Left lung (tissue), 4 donors: ENCODE measurements at regions not wholly inside any gene's neighbourhood (a gene's known extent, or its start where the extent isn't known, plus 50 kb on each side); places are given as distances from the start of the nearest gene placed in this dataset.
"Not testable (repeated sequence)": the region's sequence is repeated elsewhere in the genome, so short reads cannot be mapped to it uniquely, and the experiment has no call there.

ENCODE experiments used
- ATAC-seq: fragments of 200-7000 bp; cut with Tn5 transposase; one replicate; pipeline ENCODE4 v1.9.1; 2020; ENCODE audit warnings: moderate library complexity
- DNase-seq, 4 donors: peaks; one replicate each; pipeline ENCODE4 v3.0.0-alpha.2; 2013 to 2020
- H3K27ac ChIP-seq, 2 donors: fragments of 200-600 bp; sonication (generic) in 1 of 2; one replicate each; pipeline versions ENCODE4 v1.5.0 to v1.8.0; 2020 to 2021
- H3K27me3 ChIP-seq, 2 donors: fragments of 200-600 bp; sonication (generic) in 1 of 2; one replicate each; pipeline versions ENCODE4 v1.5.0 to v1.8.0; 2020 to 2021
- H3K36me3 ChIP-seq, 2 donors: fragments of 200-600 bp; sonication (generic) in 1 of 2; one replicate each; pipeline versions ENCODE4 v1.5.0 to v1.8.0; 2020 to 2021
- H3K4me1 ChIP-seq, 2 donors: fragments of 200-600 bp; one replicate each; pipeline ENCODE4 v1.8.0; 2021
- H3K4me3 ChIP-seq, 2 donors: fragments of 200-600 bp; sonication (generic) in 1 of 2; one replicate each; pipeline versions ENCODE4 v1.5.0 to v1.8.0; 2020 to 2021; ENCODE audit warnings: mild to moderate bottlenecking in 1 of 2
- H3K9me3 ChIP-seq, 2 donors: fragments of 200-600 bp; sonication (generic) in 1 of 2; one replicate each; pipeline versions ENCODE4 v1.5.0 to v1.8.0; 2020 to 2021
- CTCF ChIP-seq, 2 donors: fragments of 200-600 bp; sonication (generic) in 1 of 2; IDR thresholded peaks; one replicate each; pipeline versions ENCODE4 v1.5.0 to v1.8.0; 2021; ENCODE audit warnings: antibody characterized with exemption in 2 of 2
- intact Hi-C, 2 donors: fragments of 100-400 bp; cut with DNase I; formaldehyde crosslinking; loops; one replicate each; pipeline versions ENCODE4 v1.11.2 to v1.14.2; 2022
- donor health status: DM: no; HTN: yes; CAD: no.
- donor health status: DM: no; HTN: no; CAD: no.

- Histone ChIP-seq H3K4me1 (no peaks in the 10 kb centered on the region), H3K4me3 (no peak overlapping the region), H3K9me3 (no peaks in the 10 kb centered on the region), H3K36me3 (no peaks in the 10 kb centered on the region), H3K27ac (no peak overlapping the region), H3K27me3 (no peaks in the 10 kb centered on the region)
- no peak for TF ChIP-seq CTCF (IDR thresholded peaks at IDR 0.05)
- intact Hi-C loops, result no loop called here
- ATAC-seq, result peak; percentile 37
- no peak for DNase-seq
These were observed 183.7 kb upstream of the CDK1 start for GRCh38 chr10:60594476-60595051.

- no peak overlapping the region for H3K4me3 ChIP-seq
- H3K4me1 ChIP-seq, result no peaks in the 10 kb centered on the region
- ATAC-seq (no peak), DNase-seq (no peak)
- intact Hi-C loops, result no loop called here
- no peak overlapping the region for H3K27ac ChIP-seq
- H3K27me3 ChIP-seq, result no peaks in the 10 kb centered on the region
- no peak for TF ChIP-seq CTCF (IDR thresholded peaks at IDR 0.05)
- no peaks in the 10 kb centered on the region for H3K36me3 ChIP-seq
- no peaks in the 10 kb centered on the region for H3K9me3 ChIP-seq
These were observed 187.2 kb upstream of the CDK1 start for GRCh38 chr10:60591119-60591518.

GRCh38 chr10:60589376-60589775, 188.9 kb upstream of the CDK1 start:
- no peaks in the 10 kb centered on the region for H3K36me3 ChIP-seq
- no peak overlapping the region for H3K4me3 ChIP-seq
- H3K27ac ChIP-seq, result no peak overlapping the region
- DNase-seq (no peak), ATAC-seq (no peak)
- intact Hi-C loops, result no loop called here
- H3K27me3 ChIP-seq, result no peaks in the 10 kb centered on the region
- no peaks in the 10 kb centered on the region for H3K9me3 ChIP-seq
- H3K4me1 ChIP-seq, result no peaks in the 10 kb centered on the region
- no peak for TF ChIP-seq CTCF (IDR thresholded peaks at IDR 0.05)

GRCh38 chr10:60581782-60582181, 192.1 kb upstream of the ANK3 start:
- intact Hi-C loops, H3K9me3 ChIP-seq, H3K27me3 ChIP-seq, DNase-seq, ATAC-seq, H3K36me3 ChIP-seq, H3K27ac ChIP-seq, H3K4me1 ChIP-seq, H3K4me3 ChIP-seq: not testable (repeated sequence)

GRCh38 chr10:60578217-60578616, 188.5 kb upstream of the ANK3 start:
- no peaks in the 10 kb centered on the region for H3K27me3 ChIP-seq
- no peak for DNase-seq

More at GRCh38 chr10:60578217-60578616, 188.5 kb upstream of the ANK3 start:
- H3K27ac ChIP-seq, result no peak overlapping the region
- intact Hi-C loops, result no loop called here
- no peak for TF ChIP-seq CTCF (IDR thresholded peaks at IDR 0.05)
- ATAC-seq, result no peak
- H3K4me1 ChIP-seq, result no peaks in the 10 kb centered on the region
- no peaks in the 10 kb centered on the region for H3K36me3 ChIP-seq
- H3K4me3 ChIP-seq, result no peak overlapping the region
- no peaks in the 10 kb centered on the region for H3K9me3 ChIP-seq
